PC-9 (cell line): ENCODE measurements at regions not wholly inside any gene's neighbourhood (a gene's known extent, or its start where the extent isn't known, plus 50 kb on each side); places are given as distances from the start of the nearest gene placed in this dataset.

Source experiments
- CTCF ChIP-seq: fragments of 200-600 bp; sonication (generic); conservative IDR thresholded peaks from 2 replicates; pipeline ENCODE4 v1.6.1; 2017; ENCODE audit warnings: mixed run types, antibody characterized with exemption, mild to moderate bottlenecking, moderate library complexity
- EZH2 ChIP-seq: fragments of 200-600 bp; sonication (generic); IDR thresholded peaks from 2 replicates; pipeline ENCODE4 v1.8.0; 2017; ENCODE audit warnings: antibody characterized with exemption, low read depth

GRCh38 chr7:20543500-20543899, 72.0 kb upstream of the ABCB5 start:
- TF ChIP-seq CTCF, result no peak
- TF ChIP-seq EZH2, result no peak
